B cell (primary cell): ENCODE measurements at regions not wholly inside any gene's neighbourhood (a gene's known extent, or its start where the extent isn't known, plus 50 kb on each side); places are given as distances from the start of the nearest gene placed in this dataset.

Source experiments
- ATAC-seq: fragments of 200-7000 bp; cut with Tn5 transposase; one replicate; pipeline ENCODE4 v1.10.0; 2021; ENCODE audit warnings: low read depth, mild to moderate bottlenecking, moderate number of reproducible peaks, moderate library complexity
- CTCF ChIA-PET: fragments of 350-600 bp; sonication (Branson Sonifier 250); formaldehyde crosslinking; loops from one replicate; lab custom pipeline; 2021; ENCODE audit warnings: antibody characterized with exemption, inconsistent platforms; lab: Charles Lee
- POLR2A ChIA-PET: fragments of 350-600 bp; sonication (Branson Sonifier 250); formaldehyde crosslinking; loops from one replicate; lab custom pipeline; 2021; ENCODE audit warnings: antibody characterized with exemption; lab: Charles Lee
- DNase-seq: peaks from one replicate; pipeline ENCODE4 v3.0.0; 2013
- H2AFZ ChIP-seq: 2 replicates; pipeline ENCODE4 v1.6.1; 2012; ENCODE audit warnings: mild to moderate bottlenecking, low read depth, low read length; ENCODE audit not compliant: insufficient read depth, poor library complexity, severe bottlenecking
- H3K27ac ChIP-seq, 2 donors: 1 replicate in 1 of 2; 2 replicates in 1 of 2; pipeline ENCODE4 v1.5.1; 2012 to 2013; ENCODE audit warnings: low read length in 2 of 2, mild to moderate bottlenecking in 2 of 2, moderate library complexity in 1 of 2
- H3K27me3 ChIP-seq, 4 experiments: fragments of 200-600 bp in 1 of 4; sonication (generic) in 1 of 4; replicated peaks in 1 of 4; 1 replicate in 2 of 4; 2 replicates in 2 of 4; pipeline versions ENCODE4 v1.6.1 to v1.7.0; 2013 to 2016; ENCODE audit warnings: low read length in 3 of 4, mild to moderate bottlenecking in 2 of 4, mixed read lengths in 1 of 4, moderate library complexity in 1 of 4; ENCODE audit not compliant: insufficient read depth in 4 of 4, control insufficient read depth in 3 of 4; ENCODE audit errors: control extremely low read depth in 1 of 4
- H3K36me3 ChIP-seq, 2 experiments: replicated peaks in 1 of 2; 1 replicate in 1 of 2; 2 replicates in 1 of 2; pipeline versions ENCODE4 v1.6.1 to v1.7.1; 2013; ENCODE audit warnings: low read length in 1 of 2; ENCODE audit not compliant: insufficient read depth in 2 of 2, control insufficient read depth in 1 of 2; ENCODE audit errors: control extremely low read depth in 1 of 2, extremely low read depth in 1 of 2
- H3K4me1 ChIP-seq, 2 donors: fragments of 200-600 bp in 1 of 2; sonication (generic) in 1 of 2; 1 replicate in 1 of 2; 2 replicates in 1 of 2; pipeline versions ENCODE4 v1.5.1 to v1.6.1; 2013 to 2017; ENCODE audit warnings: low read length in 2 of 2; ENCODE audit not compliant: control insufficient read depth in 2 of 2, insufficient read depth in 2 of 2
- H3K4me2 ChIP-seq: replicated peaks from 2 replicates; pipeline ENCODE3; 2012; ENCODE audit warnings: mild to moderate bottlenecking, low read depth, low read length; ENCODE audit not compliant: poor library complexity, severe bottlenecking
- H3K4me3 ChIP-seq, 5 experiments: fragments of 200-600 bp in 1 of 5; sonication (generic) in 1 of 5; 1 replicate in 3 of 5; 2 replicates in 2 of 5; pipeline versions ENCODE4 v1.5.1 to v1.7.0; 2011 to 2016; ENCODE audit warnings: low read length in 4 of 5, mild to moderate bottlenecking in 4 of 5, low read depth in 2 of 5, control low read depth in 1 of 5, moderate library complexity in 1 of 5; ENCODE audit not compliant: insufficient read depth in 1 of 5; ENCODE audit errors: control extremely low read depth in 1 of 5, extremely low read depth in 1 of 5
- H3K79me2 ChIP-seq: fragments of 200-600 bp; sonication (generic); one replicate; pipeline ENCODE4 v1.6.0; 2016; ENCODE audit warnings: low read length; ENCODE audit not compliant: control insufficient read depth, insufficient read depth
- H3K9ac ChIP-seq: fragments of 200-600 bp; sonication (generic); 2 replicates; pipeline ENCODE4 v1.6.1; 2017; ENCODE audit warnings: mild to moderate bottlenecking, low read length, moderate library complexity
- H3K9me3 ChIP-seq, 3 donors: one replicate each; pipeline versions ENCODE4 v1.6.1 to v1.7.1; 2013; ENCODE audit warnings: low read length in 2 of 3; ENCODE audit not compliant: control insufficient read depth in 2 of 3, insufficient read depth in 1 of 3; ENCODE audit errors: control extremely low read depth in 1 of 3
- H4K20me1 ChIP-seq: 2 replicates; pipeline ENCODE4 v1.6.0; 2012; ENCODE audit warnings: mild to moderate bottlenecking, low read length; ENCODE audit not compliant: insufficient read depth, control insufficient read depth, poor library complexity, severe bottlenecking
- H3K27ac Mint-ChIP-seq: one replicate; pipeline ENCODE4 v1.8.0; 2021; ENCODE audit warnings: mixed read lengths
- H3K27me3 Mint-ChIP-seq: one replicate; pipeline ENCODE4 v1.8.0; 2021; ENCODE audit warnings: mixed read lengths
- H3K4me1 Mint-ChIP-seq: one replicate; pipeline ENCODE4 v1.8.0; 2021; ENCODE audit warnings: mixed read lengths
- H3K4me3 Mint-ChIP-seq: one replicate; pipeline ENCODE4 v1.8.0; 2021; ENCODE audit warnings: mixed read lengths
- H3K9me3 Mint-ChIP-seq: one replicate; pipeline ENCODE4 v1.8.0; 2022; ENCODE audit warnings: mixed read lengths; ENCODE audit not compliant: insufficient read depth
- CTCF ChIP-seq: fragments of 200-600 bp; IDR thresholded peaks from one replicate; pipeline ENCODE4 v1.8.0; 2022; ENCODE audit warnings: antibody characterized with exemption, mild to moderate bottlenecking
- EZH2 ChIP-seq: IDR thresholded peaks from 2 replicates; pipeline ENCODE4 v1.6.1; 2012; ENCODE audit warnings: borderline replicate concordance, low read depth, mild to moderate bottlenecking, moderate library complexity, low read length; ENCODE audit not compliant: insufficient read depth, poor library complexity, severe bottlenecking
- WGBS: methylation state at CpG from one replicate; pipeline ENCODE4 v1.1.5; 2013; ENCODE audit warnings: missing lambda C conversion rate; ENCODE audit not compliant: insufficient coverage; 5-methylcytosine and 5-hydroxymethylcytosine counted together
- intact Hi-C: fragments of 100-400 bp; cut with micrococcal nuclease; formaldehyde crosslinking; loops from one replicate; pipeline ENCODE4 v1.10.0; 2022

GRCh38 chr16:86994651-86995171 is 322.5 kb downstream of the C16orf95 start:
- TF ChIP-seq CTCF (no peak), EZH2 (no peak)
- no peak for DNase-seq
- Mint-ChIP-seq H3K27ac (no peak overlapping the region), H3K27me3 (peaks cover 44% of the 10 kb centered on the region), H3K4me3 (no peak overlapping the region), H3K4me1 (peaks cover 2% of the 10 kb centered on the region), H3K9me3 (peaks cover 7% of the 10 kb centered on the region)
- Histone ChIP-seq H3K9me3 (peaks cover 0 to 13% (median 0%) of the 10 kb centered on the region in 3 donors), H3K4me1 (no peaks in the 10 kb centered on the region), H3K36me3 (no peaks in the 10 kb centered on the region), H2AFZ (no peak overlapping the region), H3K4me3 (no peak overlapping the region), H4K20me1 (no peaks in the 10 kb centered on the region), H3K27me3 (no peaks in the 10 kb centered on the region), H3K27ac (no peak overlapping the region), H3K9ac (no peak overlapping the region), H3K79me2 (no peaks in the 10 kb centered on the region), H3K4me2 (no peak overlapping the region)
- ATAC-seq: no peak
- POLR2A ChIA-PET: no interaction called here
- intact Hi-C loops: no loop called here
- CTCF ChIA-PET: no interaction called here
- WGBS: 12% methylated on average over 9 of the region's 12 CpGs

- DNase-seq: no peak
- H3K36me3 ChIP-seq: no peaks in the 10 kb centered on the region
- no peak overlapping the region for H3K4me2 ChIP-seq
- peaks cover 7% of the 10 kb centered on the region for H3K9me3 Mint-ChIP-seq
- no peaks in the 10 kb centered on the region for H4K20me1 ChIP-seq
- intact Hi-C loops: no loop called here
- H3K79me2 ChIP-seq: no peaks in the 10 kb centered on the region
- H3K4me1 Mint-ChIP-seq: no peaks in the 10 kb centered on the region
- no peak for ATAC-seq
- POLR2A ChIA-PET: no interaction called here
- H2AFZ ChIP-seq: no peak overlapping the region
- H3K27ac Mint-ChIP-seq: no peak overlapping the region
- H3K9me3 ChIP-seq: peaks cover 0 to 13% (median 0%) of the 10 kb centered on the region in 3 donors
- H3K4me1 ChIP-seq: no peaks in the 10 kb centered on the region
- no peaks in the 10 kb centered on the region for H3K27me3 ChIP-seq
- CTCF ChIA-PET: no interaction called here
- TF ChIP-seq EZH2 (no peak), CTCF (no peak)
- H3K4me3 Mint-ChIP-seq: no peak overlapping the region
- WGBS: 79% methylated on average over 14 of the region's 15 CpGs
- no peak overlapping the region for H3K27ac ChIP-seq
- no peak overlapping the region for H3K9ac ChIP-seq
- H3K27me3 Mint-ChIP-seq: peaks cover 41% of the 10 kb centered on the region
- H3K4me3 ChIP-seq: no peak overlapping the region
These were observed 321.7 kb downstream of the C16orf95 start for GRCh38 chr16:86995456-86995855.
